Ascending aorta (tissue), 2 donors: ENCODE measurements at regions not wholly inside any gene's neighbourhood (a gene's known extent, or its start where the extent isn't known, plus 50 kb on each side); places are given as distances from the start of the nearest gene placed in this dataset.

ENCODE experiments used
- DNase-seq, 2 donors: peaks; one replicate each; pipeline ENCODE4 v3.0.0-alpha.2; 2019; ENCODE audit warnings: low spot score in 2 of 2
- H3K27ac ChIP-seq, 2 donors: fragments of 200-600 bp; sonication (generic); one replicate each; pipeline ENCODE4 v1.5.1; 2016 to 2017; ENCODE audit warnings: mild to moderate bottlenecking in 1 of 2
- H3K27me3 ChIP-seq: fragments of 200-600 bp; sonication (generic); one replicate; pipeline ENCODE4 v1.5.1; 2017
- H3K36me3 ChIP-seq, 2 donors: fragments of 200-600 bp; sonication (generic); one replicate each; pipeline ENCODE4 v1.5.1; 2016
- H3K4me1 ChIP-seq, 2 donors: fragments of 200-600 bp; sonication (generic); one replicate each; pipeline ENCODE4 v1.5.1; 2016 to 2017; ENCODE audit warnings: mild to moderate bottlenecking in 1 of 2
- H3K4me3 ChIP-seq, 2 donors: fragments of 200-600 bp; sonication (generic); one replicate each; pipeline ENCODE4 v1.5.1; 2016 to 2017; ENCODE audit warnings: mild to moderate bottlenecking in 1 of 2
- H3K9me3 ChIP-seq, 2 donors: fragments of 200-600 bp; sonication (generic); one replicate each; pipeline ENCODE4 v1.5.1; 2016
- CTCF ChIP-seq, 3 experiments: fragments of 200-600 bp in 2 of 3; fragments of 450-650 bp in 1 of 3; sonication (generic) in 2 of 3; IDR thresholded peaks; one replicate each; pipeline ENCODE4 v1.5.1; 2016 to 2019; ENCODE audit warnings: antibody characterized with exemption in 3 of 3, mild to moderate bottlenecking in 1 of 3, moderate library complexity in 1 of 3
- intact Hi-C: fragments of 100-400 bp; cut with DNase I; formaldehyde crosslinking; loops from one replicate; pipeline ENCODE4 v1.15.1; 2023

- intact Hi-C loops, result no loop called here
- no peak for DNase-seq
- Histone ChIP-seq H3K27me3 (no peaks in the 10 kb centered on the region), H3K4me3 (no peak overlapping the region), H3K27ac (no peak overlapping the region), H3K4me1 (no peaks in the 10 kb centered on the region), H3K36me3 (no peaks in the 10 kb centered on the region), H3K9me3 (no peaks in the 10 kb centered on the region)
- TF ChIP-seq CTCF (IDR thresholded peaks at IDR 0.05), result no peak
These were observed 1242.1 kb downstream of the HACE1 start for GRCh38 chr6:103617642-103618041.

- no peak for DNase-seq
- H3K27ac ChIP-seq, result no peak overlapping the region
- H3K4me1 ChIP-seq, result no peaks in the 10 kb centered on the region
- no peaks in the 10 kb centered on the region for H3K9me3 ChIP-seq
- intact Hi-C loops, result no loop called here
- H3K36me3 ChIP-seq, result no peaks in the 10 kb centered on the region
- H3K4me3 ChIP-seq, result no peak overlapping the region
- no peaks in the 10 kb centered on the region for H3K27me3 ChIP-seq
- TF ChIP-seq CTCF (IDR thresholded peaks at IDR 0.05), result no peak
These were observed 1272.0 kb downstream of the HACE1 start for GRCh38 chr6:103587722-103588121.

- Histone ChIP-seq H3K27me3 (no peaks in the 10 kb centered on the region), H3K36me3 (no peaks in the 10 kb centered on the region), H3K4me3 (no peak overlapping the region), H3K4me1 (no peaks in the 10 kb centered on the region), H3K9me3 (no peaks in the 10 kb centered on the region), H3K27ac (no peak overlapping the region)
- TF ChIP-seq CTCF (IDR thresholded peaks at IDR 0.05), result no peak
- intact Hi-C loops, result no loop called here
- no peak for DNase-seq
These were observed 1281.6 kb downstream of the HACE1 start for GRCh38 chr6:103578115-103578514.

DNA sequence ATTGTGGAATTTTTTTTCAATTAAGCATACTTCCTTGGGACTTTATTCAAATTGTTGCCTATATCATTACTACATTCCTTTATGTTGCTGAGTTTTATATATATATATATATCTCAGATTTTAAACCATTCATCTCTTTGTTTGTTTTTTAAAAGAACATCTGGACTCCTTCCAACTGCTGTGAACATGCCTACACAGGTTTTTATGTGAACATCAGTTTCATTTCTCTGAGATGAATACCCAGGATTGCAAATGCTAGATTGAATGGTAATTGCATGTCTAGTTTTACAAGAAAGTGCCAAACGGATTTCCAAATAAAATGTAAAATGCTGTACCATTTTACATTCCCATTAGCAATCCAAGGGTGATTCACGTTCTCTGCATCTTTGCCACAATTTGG is 1289.3 kb downstream of the HACE1 start:
- DNase-seq, result no peak
- Histone ChIP-seq H3K27ac (no peak overlapping the region), H3K9me3 (no peaks in the 10 kb centered on the region), H3K27me3 (no peaks in the 10 kb centered on the region), H3K4me1 (no peaks in the 10 kb centered on the region), H3K36me3 (no peaks in the 10 kb centered on the region), H3K4me3 (no peak overlapping the region)
- TF ChIP-seq CTCF (IDR thresholded peaks at IDR 0.05), result no peak
- intact Hi-C loops, result no loop called here

- H3K27ac ChIP-seq, result no peak overlapping the region
- no peaks in the 10 kb centered on the region for H3K27me3 ChIP-seq
- H3K4me3 ChIP-seq, result no peak overlapping the region
- no peaks in the 10 kb centered on the region for H3K36me3 ChIP-seq
- TF ChIP-seq CTCF (IDR thresholded peaks at IDR 0.05), result no peak
- H3K4me1 ChIP-seq, result no peaks in the 10 kb centered on the region
- no peaks in the 10 kb centered on the region for H3K9me3 ChIP-seq
- intact Hi-C loops, result no loop called here
- DNase-seq, result no peak
These were observed 1304.8 kb downstream of the HACE1 start for GRCh38 chr6:103554911-103555310.

GRCh38 chr6:103538381-103538780 is 1321.3 kb downstream of the HACE1 start:
- H3K9me3 ChIP-seq, result no peaks in the 10 kb centered on the region
- no peak for TF ChIP-seq CTCF (IDR thresholded peaks at IDR 0.05)
- H3K4me3 ChIP-seq, result no peak overlapping the region
- H3K27ac ChIP-seq, result no peak overlapping the region
- H3K27me3 ChIP-seq, result no peaks in the 10 kb centered on the region
- H3K4me1 ChIP-seq, result no peaks in the 10 kb centered on the region
- no peaks in the 10 kb centered on the region for H3K36me3 ChIP-seq
- no peak for DNase-seq
- intact Hi-C loops, result no loop called here
